Lung (tissue), 11 donors: ENCODE measurements at regions not wholly inside any gene's neighbourhood (a gene's known extent, or its start where the extent isn't known, plus 50 kb on each side); places are given as distances from the start of the nearest gene placed in this dataset.
A peak's percentile ranks its signal among the peaks of the same experiment; 100 is the strongest.

ENCODE experiments used
- ATAC-seq: fragments of 200-7000 bp; cut with Tn5 transposase; one replicate; pipeline ENCODE4 v1.9.1; 2020; ENCODE audit warnings: moderate number of reproducible peaks; ENCODE audit not compliant: insufficient read depth, low FRiP score
- DNase-seq, 3 donors: peaks; one replicate each; pipeline ENCODE4 v3.0.0-alpha.2; 2013 to 2017
- H3K27ac ChIP-seq, 2 donors: one replicate each; pipeline ENCODE4 v1.5.1; 2013; ENCODE audit warnings: mild to moderate bottlenecking in 2 of 2, moderate library complexity in 2 of 2, control low read depth in 1 of 2, inconsistent platforms in 1 of 2, low read depth in 1 of 2, low read length in 1 of 2
- H3K27me3 ChIP-seq, 3 donors: one replicate each; pipeline ENCODE4 v1.5.1; 2013; ENCODE audit warnings: low read length in 2 of 3; ENCODE audit not compliant: control insufficient read depth in 3 of 3, insufficient read depth in 3 of 3
- H3K36me3 ChIP-seq, 4 donors: one replicate each; pipeline ENCODE4 v1.5.1; 2013; ENCODE audit warnings: low read length in 4 of 4, mild to moderate bottlenecking in 1 of 4, moderate library complexity in 1 of 4; ENCODE audit not compliant: control insufficient read depth in 4 of 4, insufficient read depth in 4 of 4
- H3K4me1 ChIP-seq, 5 donors: one replicate each; pipeline ENCODE4 v1.5.1; 2013; ENCODE audit warnings: low read length in 5 of 5, mild to moderate bottlenecking in 2 of 5, moderate library complexity in 1 of 5; ENCODE audit not compliant: control insufficient read depth in 5 of 5, insufficient read depth in 5 of 5
- H3K4me3 ChIP-seq: one replicate; pipeline ENCODE4 v1.5.1; 2013; ENCODE audit warnings: mild to moderate bottlenecking, control low read depth, moderate library complexity
- H3K9ac ChIP-seq, 2 donors: one replicate each; pipeline ENCODE4 v1.5.1; 2013; ENCODE audit warnings: low read length in 2 of 2, control low read depth in 1 of 2; ENCODE audit not compliant: insufficient read depth in 1 of 2
- H3K9me3 ChIP-seq, 4 donors: one replicate each; pipeline ENCODE4 v1.5.1; 2013; ENCODE audit warnings: low read length in 3 of 4, mild to moderate bottlenecking in 1 of 4, moderate library complexity in 1 of 4; ENCODE audit not compliant: control insufficient read depth in 4 of 4, insufficient read depth in 3 of 4
- WGBS, 2 donors: extraction: QIAGEN DNeasy Blood & Tissue Kit; methylation state at CpG; one replicate each; pipeline ENCODE4 v1.1.7; 2013; 5-methylcytosine and 5-hydroxymethylcytosine counted together
- TF ChIP-seq, protein P1 (sequence below): IDR thresholded peaks from 2 replicates; pipeline ENCODE4 v1.5.1; 2012; ENCODE audit warnings: mild to moderate bottlenecking; ENCODE audit errors: control extremely low read depth, extremely low read depth
- donor health status: control.
- donor health status: control.
- donor health status: Bipolar disorder and iron deficiency.
- donor health status: healthy.
- donor health status: DM: yes; HTN: yes; CAD: no.

DNA sequence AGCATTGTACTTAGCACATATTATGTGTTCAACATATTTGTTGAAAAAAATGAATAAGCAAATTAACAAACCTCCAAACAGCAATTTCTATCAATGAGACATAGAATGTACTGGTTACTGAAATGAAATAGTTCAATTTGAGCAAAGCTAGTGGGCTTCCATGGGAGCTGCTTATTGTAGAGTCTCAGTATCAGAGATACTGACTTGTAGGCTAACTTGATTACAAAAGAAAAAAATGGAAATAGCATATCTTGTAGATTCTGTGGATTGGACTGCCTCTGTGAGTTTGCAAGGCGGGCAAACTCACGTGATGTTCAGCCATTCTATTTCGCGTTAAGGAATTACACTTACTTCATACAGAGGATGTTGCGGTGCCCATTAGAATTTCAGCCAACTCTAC, 222.1 kb upstream of the JADE1 start:
- Histone ChIP-seq H3K27ac (no peak overlapping the region), H3K4me1 (peaks cover 0 to 5% (median 0%) of the 10 kb centered on the region in 5 donors), H3K4me3 (no peak overlapping the region), H3K9me3 (no peaks in the 10 kb centered on the region), H3K9ac (no peak overlapping the region), H3K36me3 (no peaks in the 10 kb centered on the region), H3K27me3 (no peaks in the 10 kb centered on the region)
- TF ChIP-seq, protein P1, sequence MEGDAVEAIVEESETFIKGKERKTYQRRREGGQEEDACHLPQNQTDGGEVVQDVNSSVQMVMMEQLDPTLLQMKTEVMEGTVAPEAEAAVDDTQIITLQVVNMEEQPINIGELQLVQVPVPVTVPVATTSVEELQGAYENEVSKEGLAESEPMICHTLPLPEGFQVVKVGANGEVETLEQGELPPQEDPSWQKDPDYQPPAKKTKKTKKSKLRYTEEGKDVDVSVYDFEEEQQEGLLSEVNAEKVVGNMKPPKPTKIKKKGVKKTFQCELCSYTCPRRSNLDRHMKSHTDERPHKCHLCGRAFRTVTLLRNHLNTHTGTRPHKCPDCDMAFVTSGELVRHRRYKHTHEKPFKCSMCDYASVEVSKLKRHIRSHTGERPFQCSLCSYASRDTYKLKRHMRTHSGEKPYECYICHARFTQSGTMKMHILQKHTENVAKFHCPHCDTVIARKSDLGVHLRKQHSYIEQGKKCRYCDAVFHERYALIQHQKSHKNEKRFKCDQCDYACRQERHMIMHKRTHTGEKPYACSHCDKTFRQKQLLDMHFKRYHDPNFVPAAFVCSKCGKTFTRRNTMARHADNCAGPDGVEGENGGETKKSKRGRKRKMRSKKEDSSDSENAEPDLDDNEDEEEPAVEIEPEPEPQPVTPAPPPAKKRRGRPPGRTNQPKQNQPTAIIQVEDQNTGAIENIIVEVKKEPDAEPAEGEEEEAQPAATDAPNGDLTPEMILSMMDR, result no peak
- DNase-seq (no peak), ATAC-seq (no peak)
- 98% methylated on average over 5 of the region's 5 CpGs for WGBS, 2 donors

DNA sequence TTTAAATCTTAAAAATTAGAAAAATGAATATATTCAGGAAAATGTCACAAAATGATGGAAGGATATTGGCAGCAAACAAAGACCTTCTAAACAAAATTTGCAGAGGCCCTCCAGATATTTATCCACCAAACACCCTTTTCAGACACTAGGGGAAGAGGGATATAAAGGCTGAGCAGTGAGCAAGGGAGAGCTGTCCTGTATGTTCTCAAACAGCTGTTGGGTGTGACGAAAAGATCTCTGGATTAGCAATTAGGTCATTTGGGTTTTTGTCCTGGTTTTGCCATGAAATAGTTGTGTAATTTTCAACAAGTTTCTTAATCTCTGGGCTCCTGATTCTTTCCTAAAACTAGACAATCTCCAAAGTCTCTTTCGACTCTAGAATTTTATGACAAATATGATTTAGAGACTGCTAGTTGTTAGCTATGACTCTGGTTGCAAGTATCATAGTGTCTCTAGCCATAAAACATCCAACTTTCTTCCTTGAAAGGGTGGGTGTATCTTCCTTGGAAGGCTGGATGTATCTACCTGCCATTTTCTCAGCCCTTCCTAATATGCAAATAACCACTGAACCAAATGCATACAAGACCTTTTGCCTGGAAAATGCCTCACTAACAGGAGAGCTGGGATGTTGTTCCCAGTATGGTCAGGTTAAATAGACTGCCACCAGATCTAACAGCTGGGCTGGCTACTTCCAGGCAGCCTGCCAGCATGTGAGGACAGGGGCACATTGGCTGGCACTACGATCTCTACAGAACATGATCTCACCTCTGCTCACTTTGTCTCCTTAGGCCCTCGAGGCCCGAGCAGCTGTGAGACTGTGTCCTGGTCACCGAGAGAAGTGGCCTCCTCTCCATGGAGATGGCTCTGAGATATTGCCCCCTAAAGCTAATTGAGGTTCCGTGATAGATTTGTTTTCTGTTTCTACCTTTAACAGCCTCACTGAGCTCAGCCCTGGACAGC, 225.5 kb upstream of the JADE1 start:
- DNase-seq (no peak), ATAC-seq (no peak)
- Histone ChIP-seq H3K36me3 (no peaks in the 10 kb centered on the region), H3K27me3 (no peaks in the 10 kb centered on the region), H3K4me1 (peaks cover 0 to 5% (median 0%) of the 10 kb centered on the region in 5 donors), H3K9me3 (no peaks in the 10 kb centered on the region), H3K27ac (peak overlapping the region in 1 of 2 donors; percentile 82), H3K4me3 (no peak overlapping the region), H3K9ac (no peak overlapping the region)
- 87 to 93% methylated on average over 7 of the region's 7 CpGs for WGBS, 2 donors
- TF ChIP-seq, protein P1, result no peak

DNA sequence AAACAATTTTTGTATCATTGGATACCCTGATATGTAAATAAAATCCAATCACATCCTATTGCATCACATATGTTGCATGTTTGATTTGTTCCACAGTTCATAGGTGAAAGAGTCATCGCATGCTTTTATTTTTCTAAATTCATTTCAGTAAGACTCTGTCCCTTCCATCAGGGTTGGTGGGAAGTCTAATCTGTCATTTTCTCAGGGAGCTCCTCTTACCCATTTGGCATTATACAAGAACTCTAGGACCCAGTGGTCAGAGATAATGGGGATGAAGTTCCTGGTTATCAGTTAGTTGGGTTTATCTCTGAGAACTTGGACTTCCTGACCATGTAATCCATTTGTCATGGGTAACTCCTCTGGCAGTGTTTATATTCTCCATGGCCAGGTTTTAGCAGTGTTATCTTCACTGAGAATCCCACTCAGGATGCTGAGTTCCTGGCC, 227.1 kb upstream of the JADE1 start:
- no peak overlapping the region for H3K4me3 ChIP-seq

More for the DNA sequence above, 227.1 kb upstream of the JADE1 start:
- WGBS, 2 donors, result 97 to 98% methylated on average over 1 of the region's 1 CpG
- DNase-seq (no peak), ATAC-seq (no peak)
- Histone ChIP-seq H3K9me3 (no peaks in the 10 kb centered on the region), H3K27me3 (no peaks in the 10 kb centered on the region), H3K4me1 (peaks cover 0 to 5% (median 0%) of the 10 kb centered on the region in 5 donors), H3K9ac (no peak overlapping the region), H3K27ac (no peak overlapping the region), H3K36me3 (no peaks in the 10 kb centered on the region)
- TF ChIP-seq, protein P1, result no peak
